Activated T-cell treated with anti-CD3 and anti-CD28 coated beads, Interleukin-2, amount 50 U/mL, for 4 hours (primary cell): ENCODE measurements at regions not wholly inside any gene's neighbourhood (a gene's known extent, or its start where the extent isn't known, plus 50 kb on each side); places are given as distances from the start of the nearest gene placed in this dataset.
"Not testable (repeated sequence)": the region's sequence is repeated elsewhere in the genome, so short reads cannot be mapped to it uniquely, and the experiment has no call there.

Experiments used
- ATAC-seq, 2 donors: fragments of 200-7000 bp; cut with Tn5 transposase; one replicate each; pipeline ENCODE4 v1.10.0; 2021
- DNase-seq: peaks from one replicate; pipeline ENCODE4 v3.0.0-alpha.2; 2020
- H3K27me3 Mint-ChIP-seq: one replicate; pipeline ENCODE4 v1.8.0; 2021; ENCODE audit warnings: low read depth, mixed read lengths
- H3K36me3 Mint-ChIP-seq: one replicate; pipeline ENCODE4 v1.8.0; 2022; ENCODE audit warnings: mixed read lengths; ENCODE audit not compliant: insufficient read depth
- H3K4me1 Mint-ChIP-seq: one replicate; pipeline ENCODE4 v1.8.0; 2021; ENCODE audit warnings: low read depth, mixed read lengths
- H3K4me3 Mint-ChIP-seq: one replicate; pipeline ENCODE4 v1.8.0; 2021; ENCODE audit warnings: mild to moderate bottlenecking, moderate library complexity, mixed read lengths
- H3K9me3 Mint-ChIP-seq: one replicate; pipeline ENCODE4 v1.8.0; 2021; ENCODE audit warnings: mixed read lengths

DNA sequence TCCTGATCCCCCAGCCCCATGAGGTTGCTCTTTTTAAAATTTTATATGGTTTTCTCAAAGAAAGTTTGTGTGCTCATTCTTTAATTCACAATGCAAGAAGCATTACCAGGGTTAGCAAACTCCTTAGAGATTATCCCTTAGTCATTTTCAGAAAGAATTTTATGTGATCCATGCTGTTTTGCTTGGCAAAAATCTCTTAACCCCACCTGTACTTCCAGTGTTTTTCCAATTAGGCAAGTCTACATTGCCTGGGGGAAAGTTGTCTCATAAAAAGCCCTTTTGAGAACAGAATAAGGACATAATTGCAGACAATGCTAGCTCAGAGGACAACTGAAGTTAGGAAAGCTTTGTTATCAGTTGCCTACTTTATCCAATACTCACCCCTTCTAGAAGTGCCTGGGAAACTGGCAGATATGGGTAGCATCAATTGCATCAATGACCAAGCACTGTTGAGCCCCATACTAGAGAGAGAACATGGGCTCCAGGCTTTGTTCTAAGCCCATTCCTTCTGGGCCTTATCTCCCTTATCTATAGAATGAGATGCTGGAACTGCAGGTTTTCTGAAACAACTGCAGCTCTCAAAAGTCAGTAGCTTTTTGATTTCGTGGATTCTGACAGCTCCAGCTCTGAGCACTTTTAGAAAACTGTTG, 265.9 kb upstream of the SPHKAP start:
- H3K9me3 Mint-ChIP-seq, result peaks cover 5% of the 10 kb centered on the region
- no peaks in the 10 kb centered on the region for H3K27me3 Mint-ChIP-seq
- no peaks in the 10 kb centered on the region for H3K4me1 Mint-ChIP-seq
- H3K4me3 Mint-ChIP-seq, result no peak overlapping the region
- no peak for DNase-seq
- no peaks in the 10 kb centered on the region for H3K36me3 Mint-ChIP-seq
- no peak for ATAC-seq

DNA sequence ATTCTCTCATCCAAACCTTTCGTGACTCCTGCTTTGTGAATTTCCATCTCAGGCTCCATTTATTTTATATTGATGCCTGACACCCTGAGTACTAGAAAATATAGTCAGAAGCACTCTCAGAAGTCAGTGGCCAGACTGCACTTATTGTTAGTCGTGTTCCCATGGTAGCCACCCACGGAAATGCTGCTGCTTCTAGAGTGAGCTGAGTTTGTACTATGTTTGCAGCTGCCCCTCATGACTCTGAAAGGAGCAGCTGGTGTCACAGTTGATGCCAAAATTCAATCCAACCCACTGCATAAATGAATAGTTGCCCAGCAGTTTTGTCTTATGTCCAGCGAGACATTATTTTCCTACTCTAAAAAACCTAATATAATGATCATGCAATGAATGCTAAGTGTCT, 265.2 kb upstream of the SPHKAP start:
- H3K9me3 Mint-ChIP-seq, result peaks cover 5% of the 10 kb centered on the region
- no peaks in the 10 kb centered on the region for H3K36me3 Mint-ChIP-seq
- H3K4me3 Mint-ChIP-seq, result no peak overlapping the region
- no peaks in the 10 kb centered on the region for H3K4me1 Mint-ChIP-seq
- H3K27me3 Mint-ChIP-seq, result no peaks in the 10 kb centered on the region
- DNase-seq (no peak), ATAC-seq (no peak)

DNA sequence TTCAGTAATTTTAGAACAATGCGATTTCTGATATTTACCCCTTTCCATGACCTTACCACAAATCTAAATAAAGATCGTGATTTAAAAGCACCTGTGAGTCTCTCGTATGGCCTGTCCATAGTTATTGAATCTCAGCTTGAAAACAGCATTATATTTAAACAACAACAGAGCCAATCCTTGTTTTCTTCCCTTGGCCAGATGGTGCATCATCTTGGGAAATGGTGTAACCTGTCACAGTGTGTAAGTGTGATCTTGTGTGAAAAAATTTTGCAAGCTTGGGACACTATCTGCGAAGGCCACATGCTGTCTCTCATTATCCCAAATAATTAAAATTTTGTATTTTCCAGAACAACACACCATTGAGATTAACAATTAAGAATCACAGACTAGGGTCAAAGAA, 262.7 kb upstream of the SPHKAP start:
- Mint-ChIP-seq H3K27me3 (no peaks in the 10 kb centered on the region), H3K4me1 (no peaks in the 10 kb centered on the region), H3K36me3 (no peaks in the 10 kb centered on the region), H3K9me3 (peaks cover 5% of the 10 kb centered on the region), H3K4me3 (no peak overlapping the region)
- DNase-seq, result no peak
- ATAC-seq, result no peak

DNA sequence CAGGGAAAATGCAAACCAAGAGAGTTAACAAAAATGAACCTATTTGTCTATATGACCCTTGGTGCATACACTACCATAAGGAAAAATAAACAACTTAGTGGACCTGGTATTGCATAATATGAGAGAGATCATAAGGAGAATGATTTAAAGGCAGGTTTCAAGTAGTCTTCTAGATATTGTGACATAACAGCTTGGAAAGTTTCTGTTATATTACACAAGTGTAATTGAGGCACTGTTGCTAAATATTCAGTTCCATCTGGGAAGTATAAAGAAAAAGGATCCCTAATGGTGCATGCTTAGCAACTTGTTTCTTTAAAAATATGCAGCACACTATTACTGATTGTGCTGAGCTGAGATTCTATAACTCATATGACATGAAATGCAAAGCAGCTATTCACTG, 252.2 kb upstream of the SPHKAP start:
- Mint-ChIP-seq H3K27me3 (no peaks in the 10 kb centered on the region), H3K4me3 (no peak overlapping the region), H3K36me3 (no peaks in the 10 kb centered on the region), H3K9me3 (peaks cover 15% of the 10 kb centered on the region), H3K4me1 (no peaks in the 10 kb centered on the region)
- no peak for ATAC-seq
- no peak for DNase-seq

DNA sequence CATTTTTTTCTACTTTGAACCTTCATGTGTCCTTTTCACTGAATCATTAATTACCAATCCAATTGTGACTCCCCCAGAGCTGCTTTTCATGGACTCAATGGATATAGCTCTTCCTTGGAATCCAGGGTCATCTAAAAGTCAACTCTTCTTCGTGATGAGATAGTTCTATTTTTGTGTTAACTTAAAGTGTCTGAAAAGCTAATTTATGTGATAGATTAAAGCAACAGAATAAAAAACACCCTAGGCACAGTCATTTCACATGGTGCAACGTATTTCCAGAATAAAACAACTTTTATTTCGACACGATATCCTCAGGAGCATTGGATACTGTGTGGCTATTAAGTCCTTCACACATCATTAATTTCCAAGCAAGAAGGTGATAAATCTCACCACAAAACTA, 250.6 kb upstream of the SPHKAP start:
- Mint-ChIP-seq H3K9me3 (peaks cover 28% of the 10 kb centered on the region), H3K4me3 (no peak overlapping the region), H3K27me3 (no peaks in the 10 kb centered on the region), H3K4me1 (no peaks in the 10 kb centered on the region), H3K36me3 (no peaks in the 10 kb centered on the region)
- no peak for ATAC-seq
- no peak for DNase-seq

DNA sequence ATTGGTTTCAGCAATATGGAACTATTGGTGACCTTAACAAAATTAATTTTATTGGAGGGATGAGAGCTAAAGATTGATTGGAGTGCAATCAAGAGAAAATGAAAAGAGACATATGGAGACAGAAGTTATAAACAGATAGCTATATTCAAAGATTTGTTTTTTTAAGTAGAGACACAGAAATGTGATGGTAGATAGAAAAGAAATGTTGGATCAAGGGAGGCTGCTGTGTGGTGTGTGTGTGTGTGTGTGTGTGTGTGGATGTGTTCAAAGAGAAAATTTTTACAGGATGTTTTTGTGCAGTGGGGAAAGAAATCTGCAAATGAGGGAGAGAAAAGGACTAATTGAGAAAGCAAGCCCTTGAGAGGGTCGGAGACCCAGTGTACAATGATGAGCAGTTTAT, 249.5 kb upstream of the SPHKAP start:
- H3K36me3 Mint-ChIP-seq, result no peaks in the 10 kb centered on the region
- ATAC-seq, result no peak
- DNase-seq, result no peak
- H3K9me3 Mint-ChIP-seq, result peaks cover 36% of the 10 kb centered on the region
- no peaks in the 10 kb centered on the region for H3K4me1 Mint-ChIP-seq
- H3K4me3 Mint-ChIP-seq, result no peak overlapping the region
- no peaks in the 10 kb centered on the region for H3K27me3 Mint-ChIP-seq

DNA sequence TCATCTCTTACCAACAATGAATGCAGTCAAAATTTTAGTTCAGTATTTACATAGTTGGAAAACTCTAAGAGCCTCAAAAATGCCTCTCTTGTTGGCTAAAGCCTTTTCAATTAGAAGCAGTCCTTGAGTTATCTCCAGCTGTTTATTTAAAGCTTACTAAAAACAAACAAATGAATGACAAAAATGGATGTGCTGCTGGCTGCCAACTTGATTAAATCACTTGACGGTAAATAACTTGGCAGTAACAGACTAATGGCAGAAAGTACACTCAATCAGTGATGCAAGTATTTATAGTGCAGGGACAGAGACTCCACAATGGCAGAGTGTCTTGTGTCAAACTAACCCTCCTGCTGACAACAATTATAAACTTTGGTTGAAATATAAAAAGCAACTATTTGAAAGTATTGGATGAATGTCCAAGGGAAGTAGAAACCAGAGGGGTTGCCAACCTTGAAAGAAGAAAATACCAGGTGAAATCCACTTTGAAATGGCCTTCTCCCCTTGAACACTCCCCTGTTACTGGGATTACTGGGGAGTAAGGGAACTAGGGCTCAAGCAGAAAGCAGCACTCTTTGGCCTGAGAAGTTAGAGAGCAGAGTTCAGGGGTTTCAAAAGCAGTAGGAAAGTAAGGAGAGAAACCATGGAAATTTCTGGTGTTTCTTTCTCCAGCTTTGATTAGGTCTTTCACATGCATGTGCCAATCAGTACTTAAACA, 245.2 kb upstream of the SPHKAP start:
- DNase-seq, result no peak
- Mint-ChIP-seq H3K36me3 (no peaks in the 10 kb centered on the region), H3K27me3 (no peaks in the 10 kb centered on the region), H3K4me3 (no peak overlapping the region), H3K9me3 (peaks cover 34% of the 10 kb centered on the region), H3K4me1 (no peaks in the 10 kb centered on the region)
- ATAC-seq, result no peak

DNA sequence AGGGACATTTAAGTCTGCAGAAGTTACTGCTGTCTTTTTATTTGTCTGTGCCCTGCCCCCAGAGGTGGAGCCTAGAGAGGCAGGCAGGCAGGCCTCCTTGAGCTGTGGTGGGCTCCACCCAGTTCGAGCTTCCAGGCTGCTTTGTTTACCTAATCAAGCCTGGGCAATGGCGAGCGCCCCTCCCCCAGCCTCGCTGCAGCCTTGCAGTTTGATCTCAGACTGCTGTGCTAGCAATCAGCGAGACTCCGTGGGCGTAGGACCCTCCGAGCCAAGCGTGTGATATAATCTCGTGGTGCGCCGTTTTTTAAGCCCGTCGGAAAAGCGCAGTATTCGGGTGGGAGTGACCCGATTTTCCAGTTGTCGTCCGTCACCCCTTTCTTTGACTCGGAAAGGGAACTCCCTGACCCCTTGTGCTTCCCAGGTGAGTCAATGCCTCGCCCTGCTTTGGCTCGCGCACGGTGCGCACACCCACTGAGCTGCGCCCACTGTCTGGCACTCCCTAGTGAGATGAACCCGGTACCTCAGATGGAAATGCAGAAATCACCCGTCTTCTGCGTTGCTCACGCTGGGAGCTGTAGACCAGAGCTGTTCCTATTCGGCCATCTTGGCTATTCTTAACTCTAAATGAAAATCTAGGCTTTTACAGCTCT, 244.0 kb upstream of the SPHKAP start:
- peaks cover 30% of the 10 kb centered on the region for H3K9me3 Mint-ChIP-seq
- not testable (repeated sequence) for ATAC-seq, DNase-seq, H3K36me3 Mint-ChIP-seq, H3K4me1 Mint-ChIP-seq, H3K27me3 Mint-ChIP-seq, H3K4me3 Mint-ChIP-seq

DNA sequence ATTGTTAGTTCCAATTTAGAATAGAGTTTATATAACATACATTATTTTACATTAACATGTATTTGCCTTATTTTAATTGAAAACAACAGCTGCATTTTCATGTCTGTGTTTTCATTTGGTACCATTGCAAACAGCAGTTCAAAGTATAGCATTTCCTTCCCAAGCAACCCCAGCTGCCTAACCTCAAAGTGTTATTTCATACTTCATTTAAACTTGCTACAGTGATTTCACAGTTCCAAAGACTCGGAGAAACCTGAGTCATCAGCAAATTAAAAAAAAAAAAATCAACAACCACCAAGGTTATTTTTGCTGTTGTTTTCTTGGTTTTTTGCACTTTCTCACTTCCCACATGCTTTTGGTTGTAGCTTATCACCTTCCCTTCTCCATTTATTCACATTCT, 236.5 kb upstream of the SPHKAP start:
- Mint-ChIP-seq H3K36me3 (no peaks in the 10 kb centered on the region), H3K4me3 (no peak overlapping the region), H3K9me3 (peaks cover 16% of the 10 kb centered on the region), H3K4me1 (no peaks in the 10 kb centered on the region), H3K27me3 (no peaks in the 10 kb centered on the region)
- no peak for ATAC-seq
- no peak for DNase-seq

DNA sequence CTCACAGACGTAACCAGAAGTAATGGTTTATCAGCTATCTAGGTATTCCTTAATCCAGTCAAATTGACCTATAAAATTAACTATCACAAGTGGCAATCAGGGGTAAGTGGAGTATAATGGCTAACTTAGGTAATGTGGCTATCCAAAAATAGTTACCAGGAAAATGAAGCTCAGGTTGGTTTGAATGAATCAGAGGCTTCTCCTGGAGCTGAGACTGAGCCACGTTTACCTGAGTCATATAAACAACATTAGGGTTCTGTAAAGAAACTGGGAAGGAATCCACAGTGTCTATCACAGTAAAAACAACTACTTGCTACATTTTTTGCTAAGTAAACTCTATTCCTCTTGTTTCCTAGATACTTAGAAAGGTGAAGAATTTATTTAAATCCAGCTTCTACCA, 236.0 kb upstream of the SPHKAP start:
- H3K27me3 Mint-ChIP-seq, result no peaks in the 10 kb centered on the region
- no peaks in the 10 kb centered on the region for H3K4me1 Mint-ChIP-seq
- peaks cover 16% of the 10 kb centered on the region for H3K9me3 Mint-ChIP-seq
- no peak for ATAC-seq
- H3K4me3 Mint-ChIP-seq, result no peak overlapping the region
- H3K36me3 Mint-ChIP-seq, result no peaks in the 10 kb centered on the region
- DNase-seq, result no peak

DNA sequence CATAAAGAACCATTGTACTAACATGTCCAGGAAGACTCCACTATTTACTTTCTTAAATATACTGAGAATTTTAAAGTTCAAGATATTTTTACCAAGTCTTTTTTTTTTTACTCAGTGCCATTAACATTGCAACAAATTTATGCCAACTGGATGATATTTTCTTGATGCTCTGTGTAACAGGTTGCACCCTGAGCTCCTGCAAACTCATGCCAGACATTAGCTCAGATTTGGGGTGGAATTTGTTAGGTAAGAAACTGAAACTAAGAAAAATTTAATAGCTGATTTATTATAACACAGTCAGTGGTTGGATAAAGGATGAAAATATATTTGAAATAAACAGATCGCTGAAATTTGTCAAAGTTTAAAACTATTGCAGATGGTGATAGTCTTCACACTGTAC, 228.6 kb upstream of the SPHKAP start:
- no peak for DNase-seq
- no peak for ATAC-seq
- no peaks in the 10 kb centered on the region for H3K36me3 Mint-ChIP-seq
- no peaks in the 10 kb centered on the region for H3K4me1 Mint-ChIP-seq
- no peak overlapping the region for H3K4me3 Mint-ChIP-seq
- no peaks in the 10 kb centered on the region for H3K27me3 Mint-ChIP-seq
- peaks cover 8% of the 10 kb centered on the region for H3K9me3 Mint-ChIP-seq

DNA sequence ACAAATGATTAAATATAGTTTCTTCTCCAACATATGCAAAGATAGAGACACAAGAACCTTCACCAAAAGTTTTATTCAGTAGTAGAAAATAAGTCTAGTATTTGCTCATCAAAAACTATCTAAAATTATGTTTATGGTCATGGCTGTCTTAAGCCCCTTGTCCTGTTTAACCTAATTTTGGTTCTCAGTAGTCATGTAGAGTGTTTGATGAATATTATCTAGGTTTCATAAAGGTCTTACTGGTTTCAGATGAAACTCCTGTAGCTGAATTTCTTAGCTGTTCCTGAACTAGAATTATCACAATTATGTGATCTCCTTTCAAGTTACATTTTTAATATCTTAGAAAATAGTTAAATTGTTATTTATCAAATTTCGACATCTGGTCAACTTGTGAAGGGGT, 228.0 kb upstream of the SPHKAP start:
- ATAC-seq (no peak), DNase-seq (no peak)
- Mint-ChIP-seq H3K9me3 (peaks cover 8% of the 10 kb centered on the region), H3K27me3 (no peaks in the 10 kb centered on the region), H3K4me1 (no peaks in the 10 kb centered on the region), H3K36me3 (no peaks in the 10 kb centered on the region), H3K4me3 (no peak overlapping the region)

DNA sequence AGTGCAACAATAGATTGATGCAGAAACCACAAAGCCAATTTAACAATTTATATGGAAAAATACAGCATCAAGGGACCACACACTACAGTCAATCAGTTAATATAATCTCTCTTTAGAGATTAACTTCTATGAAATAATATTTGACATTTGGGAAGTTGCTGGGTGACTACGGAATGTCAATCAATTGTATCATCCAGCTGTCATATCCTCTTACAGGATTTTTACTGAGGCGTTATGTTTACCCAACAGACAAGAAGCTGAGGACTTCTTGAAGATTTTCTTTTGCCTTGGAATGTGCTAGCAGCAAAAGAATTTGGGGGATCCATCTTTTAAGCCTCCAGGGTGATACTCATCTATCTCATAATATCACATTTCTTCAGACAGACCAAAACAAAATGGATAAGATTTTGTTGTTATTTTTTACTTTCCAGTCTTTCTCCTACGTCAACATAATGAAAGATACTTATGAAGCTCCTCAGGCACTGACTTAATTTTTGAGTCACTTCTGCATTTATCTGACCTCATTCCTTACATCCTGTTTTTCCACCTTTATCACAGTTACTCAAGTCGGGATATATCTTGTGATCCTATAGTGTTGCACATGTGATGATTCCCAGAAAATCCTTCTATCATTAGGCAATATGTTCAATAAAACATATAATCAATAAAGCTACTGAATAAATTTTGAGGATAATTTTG, 227.2 kb upstream of the SPHKAP start:
- H3K36me3 Mint-ChIP-seq, result no peaks in the 10 kb centered on the region
- no peak for ATAC-seq

DNA sequence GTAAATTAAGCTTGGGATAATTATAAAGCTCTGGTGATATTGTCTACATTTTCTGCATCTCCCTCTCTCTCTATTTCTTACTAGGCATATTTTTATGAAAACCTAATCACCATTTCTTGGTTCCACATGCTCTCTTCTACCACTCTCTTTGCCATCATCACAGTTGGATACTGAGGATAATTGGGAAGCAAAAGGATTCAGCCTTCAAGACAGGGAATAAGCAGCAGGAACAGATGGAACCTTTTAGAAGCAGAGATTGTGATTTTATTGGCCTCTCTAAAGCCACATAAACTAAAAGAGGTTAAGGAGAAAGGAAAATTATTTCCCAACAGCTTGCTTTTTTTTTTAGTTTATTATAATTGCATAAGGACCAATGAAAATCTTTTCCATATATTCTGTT, 226.3 kb upstream of the SPHKAP start:
- H3K27me3 Mint-ChIP-seq, result no peaks in the 10 kb centered on the region
- no peaks in the 10 kb centered on the region for H3K36me3 Mint-ChIP-seq
- no peaks in the 10 kb centered on the region for H3K4me1 Mint-ChIP-seq
- DNase-seq (no peak), ATAC-seq (no peak)
- H3K9me3 Mint-ChIP-seq, result peaks cover 4% of the 10 kb centered on the region
- H3K4me3 Mint-ChIP-seq, result no peak overlapping the region

More for the DNA sequence above, 227.2 kb upstream of the SPHKAP start:
- H3K4me3 Mint-ChIP-seq, result no peak overlapping the region
- peaks cover 6% of the 10 kb centered on the region for H3K9me3 Mint-ChIP-seq
- H3K4me1 Mint-ChIP-seq, result no peaks in the 10 kb centered on the region
- no peaks in the 10 kb centered on the region for H3K27me3 Mint-ChIP-seq
- no peak for DNase-seq
